MCF 10A (cell line): ENCODE measurements at regions not wholly inside any gene's neighbourhood (a gene's known extent, or its start where the extent isn't known, plus 50 kb on each side); places are given as distances from the start of the nearest gene placed in this dataset.

Experiments
- BruUV-seq: library from RNA; stranded (reverse); fragments of 400-500 nt; replicated peaks from 2 replicates; lab custom pipeline; 2021; lab: Mats Ljungman, UMichigan
- CTCF ChIA-PET: fragments of 300-600 bp; sonication (Branson Sonifier 250); formaldehyde crosslinking; extraction: SDS; loops from one replicate; lab custom pipeline; 2021; ENCODE audit warnings: antibody characterized with exemption, inconsistent platforms; lab: Yijun Ruan, JAX
- POLR2A ChIA-PET: fragments of 300-600, 350-650 bp; sonication (Branson Sonifier 250); formaldehyde crosslinking; extraction: SDS; loops from one replicate; lab custom pipeline; 2020; ENCODE audit warnings: antibody characterized with exemption, inconsistent platforms; lab: Yijun Ruan, JAX
- DNase-seq: peaks from one replicate; pipeline ENCODE4 v3.0.0-alpha.2; 2018; ENCODE audit not compliant: unreplicated experiment
- H3K27ac Mint-ChIP-seq: one replicate; pipeline ENCODE4 v1.8.0; 2022; ENCODE audit warnings: mild to moderate bottlenecking, low read depth, mixed read lengths; ENCODE audit not compliant: unreplicated experiment
- H3K27me3 Mint-ChIP-seq: one replicate; pipeline ENCODE4 v1.8.0; 2022; ENCODE audit warnings: mixed read lengths; ENCODE audit not compliant: insufficient read depth, unreplicated experiment
- H3K36me3 Mint-ChIP-seq: one replicate; pipeline ENCODE4 v1.8.0; 2022; ENCODE audit warnings: mild to moderate bottlenecking, moderate library complexity, mixed read lengths; ENCODE audit not compliant: insufficient read depth, unreplicated experiment
- H3K4me1 Mint-ChIP-seq: one replicate; pipeline ENCODE4 v1.8.0; 2022; ENCODE audit warnings: mixed read lengths; ENCODE audit not compliant: insufficient read depth, unreplicated experiment
- H3K4me3 Mint-ChIP-seq: one replicate; pipeline ENCODE4 v1.8.0; 2022; ENCODE audit warnings: mild to moderate bottlenecking, moderate library complexity, mixed read lengths; ENCODE audit not compliant: unreplicated experiment
- H3K9me3 Mint-ChIP-seq: one replicate; pipeline ENCODE4 v1.8.0; 2022; ENCODE audit warnings: mixed read lengths; ENCODE audit not compliant: unreplicated experiment
- intact Hi-C: fragments of 100-400 bp; cut with micrococcal nuclease; formaldehyde crosslinking; loops from 2 replicates; pipeline ENCODE4 v1.14.1; 2022
- TF ChIP-seq, protein P1 (sequence below): fragments of 200-600 bp; IDR thresholded peaks from one replicate; pipeline ENCODE4 v1.8.0; 2022; ENCODE audit warnings: antibody characterized with exemption, mild to moderate bottlenecking; ENCODE audit not compliant: unreplicated experiment

DNA sequence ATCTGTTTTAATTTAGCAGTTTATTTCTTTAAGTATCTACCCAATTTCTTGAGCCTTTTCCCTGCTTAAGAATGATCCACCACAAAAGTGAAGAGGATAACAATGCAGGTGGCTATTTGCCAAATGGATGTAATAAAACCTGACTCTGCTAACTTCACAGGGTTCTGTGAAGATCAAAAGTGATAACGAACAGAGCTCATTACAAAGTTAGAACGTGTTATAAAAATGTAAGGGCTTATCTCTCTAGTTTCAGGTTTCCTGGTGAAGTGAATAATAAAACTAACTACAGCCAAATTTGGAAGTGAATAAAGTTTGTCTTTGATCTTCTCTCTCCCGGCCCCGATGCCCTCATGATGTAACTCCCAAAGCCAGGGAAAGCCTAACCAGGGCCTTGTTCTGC, 497.9 kb downstream of the SMARCA1 start:
- POLR2A ChIA-PET, result interaction anchor here (0.9 kb wide), 1 partner anchor 42 kb away, joined by 3 read pairs; no protein-coding TSS in a partner anchor
- H3K9me3 Mint-ChIP-seq, result no peaks in the 10 kb centered on the region
- no peaks in the 10 kb centered on the region for H3K36me3 Mint-ChIP-seq
- TF ChIP-seq, protein P1, sequence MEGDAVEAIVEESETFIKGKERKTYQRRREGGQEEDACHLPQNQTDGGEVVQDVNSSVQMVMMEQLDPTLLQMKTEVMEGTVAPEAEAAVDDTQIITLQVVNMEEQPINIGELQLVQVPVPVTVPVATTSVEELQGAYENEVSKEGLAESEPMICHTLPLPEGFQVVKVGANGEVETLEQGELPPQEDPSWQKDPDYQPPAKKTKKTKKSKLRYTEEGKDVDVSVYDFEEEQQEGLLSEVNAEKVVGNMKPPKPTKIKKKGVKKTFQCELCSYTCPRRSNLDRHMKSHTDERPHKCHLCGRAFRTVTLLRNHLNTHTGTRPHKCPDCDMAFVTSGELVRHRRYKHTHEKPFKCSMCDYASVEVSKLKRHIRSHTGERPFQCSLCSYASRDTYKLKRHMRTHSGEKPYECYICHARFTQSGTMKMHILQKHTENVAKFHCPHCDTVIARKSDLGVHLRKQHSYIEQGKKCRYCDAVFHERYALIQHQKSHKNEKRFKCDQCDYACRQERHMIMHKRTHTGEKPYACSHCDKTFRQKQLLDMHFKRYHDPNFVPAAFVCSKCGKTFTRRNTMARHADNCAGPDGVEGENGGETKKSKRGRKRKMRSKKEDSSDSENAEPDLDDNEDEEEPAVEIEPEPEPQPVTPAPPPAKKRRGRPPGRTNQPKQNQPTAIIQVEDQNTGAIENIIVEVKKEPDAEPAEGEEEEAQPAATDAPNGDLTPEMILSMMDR, result no peak
- H3K27me3 Mint-ChIP-seq, result no peaks in the 10 kb centered on the region
- intact Hi-C loops, result no loop called here
- no peaks in the 10 kb centered on the region for H3K4me1 Mint-ChIP-seq
- BruUV-seq, result no TSS peak
- CTCF ChIA-PET, result no interaction called here
- H3K4me3 Mint-ChIP-seq, result no peak overlapping the region
- no peak for DNase-seq
- no peak overlapping the region for H3K27ac Mint-ChIP-seq

DNA sequence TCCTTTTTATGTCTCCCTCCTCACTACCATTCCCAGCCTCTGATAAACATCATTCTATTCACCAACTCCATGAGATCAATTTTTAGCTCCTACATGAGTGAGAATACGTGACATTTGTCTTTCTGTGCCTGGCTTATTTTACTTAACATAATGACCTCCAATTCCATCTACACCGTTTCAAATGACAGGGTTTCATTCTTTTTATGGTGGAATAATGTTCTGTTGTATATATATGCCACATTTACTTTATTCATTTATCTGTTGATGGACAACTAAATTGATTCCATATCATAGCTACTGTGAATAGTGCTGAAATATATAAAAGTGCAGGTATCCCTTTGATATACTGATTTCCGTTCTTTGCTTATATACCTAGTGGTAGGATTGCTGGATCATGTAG, 503.9 kb downstream of the SMARCA1 start:
- DNase-seq, result no peak
- Mint-ChIP-seq H3K4me3 (no peak overlapping the region), H3K4me1 (no peaks in the 10 kb centered on the region), H3K9me3 (no peaks in the 10 kb centered on the region), H3K27me3 (no peaks in the 10 kb centered on the region), H3K36me3 (no peaks in the 10 kb centered on the region), H3K27ac (no peak overlapping the region)
- TF ChIP-seq, protein P1, result no peak
- POLR2A ChIA-PET, result no interaction called here
- BruUV-seq, result no TSS peak
- CTCF ChIA-PET, result interaction anchor here (0.6 kb wide), 1 partner anchor 34 kb away, joined by 3 read pairs; no protein-coding TSS in a partner anchor
- intact Hi-C loops, result no loop called here

DNA sequence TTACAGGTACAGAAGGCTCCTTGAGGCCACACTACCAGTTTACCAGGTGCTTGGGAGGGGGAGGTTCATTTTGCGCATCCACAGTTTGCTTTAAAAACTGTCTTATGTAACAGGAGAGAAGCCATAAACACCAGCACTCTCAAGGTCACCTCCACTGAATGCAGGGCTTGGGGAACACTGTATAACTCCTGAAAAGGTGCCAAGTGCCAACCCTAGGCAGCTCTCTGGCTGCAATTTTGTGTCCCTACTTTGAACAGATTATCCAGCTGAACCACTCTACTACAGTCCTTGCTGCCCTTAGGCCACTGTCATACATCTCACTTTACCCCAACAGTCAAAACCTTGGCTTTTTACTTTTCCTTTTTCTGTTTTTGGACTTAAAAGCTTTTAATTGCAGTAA, 507.9 kb downstream of the SMARCA1 start:
- POLR2A ChIA-PET, result interaction anchor here (0.5 kb wide), 1 partner anchor 9 kb away, joined by 4 read pairs; no protein-coding TSS in a partner anchor
- no peak overlapping the region for H3K4me3 Mint-ChIP-seq
- CTCF ChIA-PET, result interaction anchor here (0.6 kb wide), 1 partner anchor 413 kb away, joined by 3 read pairs; no protein-coding TSS in a partner anchor

DNA sequence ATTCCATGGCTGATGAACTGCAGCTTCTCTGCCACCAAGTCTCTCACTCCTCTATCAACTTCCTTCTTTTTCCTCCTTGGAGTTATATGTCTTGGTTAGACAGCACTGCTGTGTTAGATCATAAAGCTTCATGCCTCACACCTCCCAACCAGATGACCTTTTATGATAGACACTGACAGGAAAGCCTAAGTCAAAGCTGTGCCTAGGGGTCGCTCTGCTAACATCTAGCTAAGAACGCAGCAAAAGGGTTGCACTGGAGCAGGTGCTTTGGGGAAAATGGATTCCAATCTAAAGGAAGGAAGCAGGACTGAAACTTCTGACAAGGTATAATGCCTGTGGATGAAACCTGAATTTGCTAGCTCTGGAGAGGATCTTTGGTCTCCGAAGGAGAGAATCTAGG, 509.7 kb downstream of the SMARCA1 start:
- POLR2A ChIA-PET, result no interaction called here
- Mint-ChIP-seq H3K36me3 (no peaks in the 10 kb centered on the region), H3K4me3 (no peak overlapping the region), H3K27me3 (no peaks in the 10 kb centered on the region), H3K9me3 (no peaks in the 10 kb centered on the region), H3K4me1 (no peaks in the 10 kb centered on the region), H3K27ac (no peak overlapping the region)
- TF ChIP-seq, protein P1, result no peak
- CTCF ChIA-PET, result no interaction called here
- DNase-seq, result peak; percentile 6
- intact Hi-C loops, result no loop called here
- BruUV-seq, result no TSS peak

More for the DNA sequence above, 507.9 kb downstream of the SMARCA1 start:
- Mint-ChIP-seq H3K36me3 (no peaks in the 10 kb centered on the region), H3K9me3 (no peaks in the 10 kb centered on the region), H3K27me3 (no peaks in the 10 kb centered on the region), H3K4me1 (no peaks in the 10 kb centered on the region), H3K27ac (no peak overlapping the region)
- no peak for DNase-seq
- no TSS peak for BruUV-seq
- TF ChIP-seq, protein P1, result no peak
- intact Hi-C loops, result no loop called here
